ENCODE measurements at regions not wholly inside any gene's neighbourhood (a gene's known extent, or its start where the extent isn't known, plus 50 kb on each side); places are given as distances from the start of the nearest gene placed in this dataset.

DNA sequence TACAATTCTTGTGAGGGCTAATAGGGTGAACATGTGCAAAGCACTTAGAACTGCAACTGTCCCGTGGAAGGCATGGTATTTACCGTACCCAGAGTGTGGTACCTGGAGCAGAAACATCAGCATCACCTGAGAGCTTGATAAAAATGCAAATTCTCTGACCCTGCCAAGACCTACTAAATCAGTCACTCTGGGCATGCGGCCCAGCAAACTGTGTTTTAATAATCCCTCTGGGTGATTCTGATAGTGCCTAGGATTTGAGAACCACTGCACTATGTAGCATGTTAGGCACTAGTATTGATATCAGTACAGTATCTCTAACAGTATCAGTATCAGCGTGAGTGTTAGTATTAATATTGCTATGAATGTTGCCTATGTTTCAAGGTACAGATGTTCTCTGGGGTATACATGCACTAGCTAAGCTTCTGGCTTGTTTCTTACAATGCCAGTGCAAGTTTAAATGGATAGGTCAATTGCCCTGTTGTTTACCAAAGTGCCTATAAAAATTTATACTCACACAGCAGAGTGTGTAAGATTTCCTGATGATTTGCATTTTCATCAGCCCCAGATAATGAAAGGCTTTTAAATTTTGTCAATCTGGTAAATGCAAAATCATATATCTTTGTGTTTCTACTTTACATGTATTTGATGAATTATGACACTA is 354.0 kb downstream of the HS3ST1 start:
- no peak for TF ChIP-seq EP300 (IDR thresholded peaks at IDR 0.05; ENCODE audit: low read depth)
- TF ChIP-seq, protein P1, sequence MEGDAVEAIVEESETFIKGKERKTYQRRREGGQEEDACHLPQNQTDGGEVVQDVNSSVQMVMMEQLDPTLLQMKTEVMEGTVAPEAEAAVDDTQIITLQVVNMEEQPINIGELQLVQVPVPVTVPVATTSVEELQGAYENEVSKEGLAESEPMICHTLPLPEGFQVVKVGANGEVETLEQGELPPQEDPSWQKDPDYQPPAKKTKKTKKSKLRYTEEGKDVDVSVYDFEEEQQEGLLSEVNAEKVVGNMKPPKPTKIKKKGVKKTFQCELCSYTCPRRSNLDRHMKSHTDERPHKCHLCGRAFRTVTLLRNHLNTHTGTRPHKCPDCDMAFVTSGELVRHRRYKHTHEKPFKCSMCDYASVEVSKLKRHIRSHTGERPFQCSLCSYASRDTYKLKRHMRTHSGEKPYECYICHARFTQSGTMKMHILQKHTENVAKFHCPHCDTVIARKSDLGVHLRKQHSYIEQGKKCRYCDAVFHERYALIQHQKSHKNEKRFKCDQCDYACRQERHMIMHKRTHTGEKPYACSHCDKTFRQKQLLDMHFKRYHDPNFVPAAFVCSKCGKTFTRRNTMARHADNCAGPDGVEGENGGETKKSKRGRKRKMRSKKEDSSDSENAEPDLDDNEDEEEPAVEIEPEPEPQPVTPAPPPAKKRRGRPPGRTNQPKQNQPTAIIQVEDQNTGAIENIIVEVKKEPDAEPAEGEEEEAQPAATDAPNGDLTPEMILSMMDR (IDR thresholded peaks at IDR 0.05) = no peak
- no peak for DNase-seq
- in situ Hi-C loops (cut with MboI; ENCODE audit: low pct_ligation_motif_present in 1 of 4, low pct_unique_long_range_greater_than_20kb in 1 of 4, low sequenced_read_pairs in 3 of 4) = no loop called here
- Histone ChIP-seq H3K4me1 (no peaks in the 10 kb centered on the region), H3K4me3 (no peak overlapping the region), H3K9me3 (no peaks in the 10 kb centered on the region), H3K27ac (no peak overlapping the region), H3K36me3 (no peaks in the 10 kb centered on the region), H3K27me3 (no peaks in the 10 kb centered on the region)
- 30 to 39% methylated on average over 3 to 4 of the region's 4 CpGs for WGBS, 2 donors (ENCODE audit: low coverage in 1 of 2)
- intact Hi-C loops (cut with DNase I; ENCODE audit: low total_unique reads) = no loop called here

DNA sequence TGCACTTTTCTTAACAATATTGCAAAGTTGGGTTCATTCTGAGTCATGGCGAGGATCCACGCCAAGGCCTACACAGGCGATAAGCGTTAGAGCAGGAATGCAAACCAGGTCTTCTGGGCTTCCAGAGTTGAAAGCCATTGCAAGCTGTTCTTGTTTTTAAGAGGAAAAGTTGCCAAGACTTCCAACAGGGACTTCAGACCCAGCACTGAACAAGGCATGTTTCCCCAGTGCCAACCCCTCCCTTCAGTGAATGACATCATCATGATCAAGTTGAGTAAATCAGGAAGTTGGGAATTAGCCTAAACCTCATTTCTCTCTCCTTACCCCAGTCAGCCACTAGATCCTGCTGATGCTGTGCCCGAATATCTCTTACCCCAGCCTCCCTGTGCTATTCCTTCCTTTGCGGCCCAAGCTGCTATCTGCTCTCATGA is 355.1 kb downstream of the HS3ST1 start:
- no peaks in the 10 kb centered on the region for H3K9me3 ChIP-seq
- TF ChIP-seq EP300 (IDR thresholded peaks at IDR 0.05; ENCODE audit: low read depth) = no peak
- no peak for TF ChIP-seq POLR2A (IDR thresholded peaks at IDR 0.05)
- TF ChIP-seq, protein P1 (IDR thresholded peaks at IDR 0.05) = no peak
- TF ChIP-seq POLR2AphosphoS5 (IDR thresholded peaks at IDR 0.05) = no peak
- 73 to 80% methylated on average over 6 of the region's 6 CpGs for WGBS, 2 donors (ENCODE audit: low coverage in 1 of 2)
- no peak overlapping the region for H3K4me3 ChIP-seq
- no peaks in the 10 kb centered on the region for H3K27me3 ChIP-seq
- H3K27ac ChIP-seq = no peak overlapping the region
- peak; percentile 11 for DNase-seq
- H3K4me1 ChIP-seq = no peaks in the 10 kb centered on the region
- no peaks in the 10 kb centered on the region for H3K36me3 ChIP-seq
- intact Hi-C loops (cut with DNase I; ENCODE audit: low total_unique reads) = no loop called here
- in situ Hi-C loops (cut with MboI; ENCODE audit: low pct_ligation_motif_present in 1 of 4, low pct_unique_long_range_greater_than_20kb in 1 of 4, low sequenced_read_pairs in 3 of 4) = no loop called here

DNA sequence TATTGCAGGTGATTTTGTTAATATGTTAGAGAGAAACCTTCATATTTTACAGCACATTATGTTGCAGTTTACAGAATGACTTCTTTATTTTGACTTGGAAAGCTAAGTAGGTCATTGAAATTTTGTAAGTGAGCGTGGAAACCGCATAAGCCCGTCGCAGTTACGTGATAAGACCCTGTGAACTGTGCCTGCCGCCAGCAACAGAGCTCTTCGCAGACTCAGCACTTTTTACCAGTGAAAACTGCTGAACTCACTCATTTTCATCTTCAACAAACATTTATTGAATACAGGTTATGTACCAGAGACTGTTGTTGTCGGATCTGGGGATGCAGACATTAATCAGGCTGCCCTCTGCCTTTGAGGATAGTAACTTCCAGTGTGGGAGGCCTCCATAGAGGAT is 355.7 kb downstream of the HS3ST1 start:
- in situ Hi-C loops (cut with MboI; ENCODE audit: low pct_ligation_motif_present in 1 of 4, low pct_unique_long_range_greater_than_20kb in 1 of 4, low sequenced_read_pairs in 3 of 4) (no loop called here), intact Hi-C loops (cut with DNase I; ENCODE audit: low total_unique reads) (no loop called here)
- H3K27me3 ChIP-seq = no peaks in the 10 kb centered on the region
- H3K9me3 ChIP-seq = no peaks in the 10 kb centered on the region
- no peak for TF ChIP-seq EP300 (IDR thresholded peaks at IDR 0.05; ENCODE audit: low read depth)
- no peak for TF ChIP-seq POLR2A (IDR thresholded peaks at IDR 0.05)
- TF ChIP-seq POLR2AphosphoS5 (IDR thresholded peaks at IDR 0.05) = no peak
- TF ChIP-seq, protein P1 (IDR thresholded peaks at IDR 0.05) = no peak
- no peak overlapping the region for H3K4me3 ChIP-seq
- no peak for DNase-seq
- WGBS, 2 donors (ENCODE audit: low coverage in 1 of 2) = 88 to 91% methylated on average over 8 of the region's 8 CpGs
- no peaks in the 10 kb centered on the region for H3K4me1 ChIP-seq
- H3K27ac ChIP-seq = no peak overlapping the region
- no peaks in the 10 kb centered on the region for H3K36me3 ChIP-seq

DNA sequence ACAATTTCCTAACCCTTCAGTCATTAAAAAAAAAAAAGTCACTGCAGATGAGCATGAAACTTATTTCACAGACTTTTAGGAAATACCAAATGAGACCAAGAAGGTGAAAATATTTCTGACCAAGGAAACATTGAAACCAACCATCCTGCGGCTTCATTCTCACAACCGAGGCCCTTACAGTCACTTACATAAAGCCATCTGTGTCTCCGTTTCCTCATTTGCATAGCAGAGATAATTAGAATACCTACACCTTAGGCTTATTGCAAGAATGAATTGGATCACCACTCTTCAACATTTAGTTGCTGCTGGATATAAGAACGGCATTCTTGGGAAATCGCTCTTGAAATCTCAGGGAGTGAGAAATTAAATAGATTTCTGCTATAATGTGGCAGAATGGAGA is 356.2 kb downstream of the HS3ST1 start:
- 93 to 94% methylated on average over 5 of the region's 5 CpGs for WGBS, 2 donors (ENCODE audit: low coverage in 1 of 2)
- intact Hi-C loops (cut with DNase I; ENCODE audit: low total_unique reads) = no loop called here
- Histone ChIP-seq H3K9me3 (no peaks in the 10 kb centered on the region), H3K4me1 (no peaks in the 10 kb centered on the region), H3K27ac (no peak overlapping the region), H3K4me3 (no peak overlapping the region), H3K27me3 (no peaks in the 10 kb centered on the region), H3K36me3 (no peaks in the 10 kb centered on the region)
- in situ Hi-C loops (cut with MboI; ENCODE audit: low pct_ligation_motif_present in 1 of 4, low pct_unique_long_range_greater_than_20kb in 1 of 4, low sequenced_read_pairs in 3 of 4) = no loop called here
- TF ChIP-seq EP300 (IDR thresholded peaks at IDR 0.05; ENCODE audit: low read depth) (no peak), POLR2AphosphoS5 (IDR thresholded peaks at IDR 0.05) (no peak), POLR2A (IDR thresholded peaks at IDR 0.05) (no peak)
- TF ChIP-seq, protein P1 (IDR thresholded peaks at IDR 0.05) = no peak
- no peak for DNase-seq
